ENCODE measurements at regions not wholly inside any gene's neighbourhood (a gene's known extent, or its start where the extent isn't known, plus 50 kb on each side); places are given as distances from the start of the nearest gene placed in this dataset.

- POLR2A ChIA-PET, result no interaction called here
- TF ChIP-seq CTCF (IDR thresholded peaks at IDR 0.05; ENCODE audit: control extremely low read depth, extremely low read depth, low read depth, missing control alignments), result no peak
- CTCF ChIA-PET, result interaction anchor here (1.6 kb wide), 1 partner anchor 1221 kb away, joined by 4 read pairs; no protein-coding TSS in a partner anchor
- no peak for DNase-seq (ENCODE audit: extremely low spot score)
Measured at GRCh38 chr13:33937373-33938098, 119.6 kb downstream of the RFC3 start.

GRCh38 chr13:33940256-33940655 is 122.3 kb downstream of the RFC3 start:
- ChIA-PET POLR2A (no interaction called here), CTCF (no interaction called here)
- no peak for TF ChIP-seq CTCF (IDR thresholded peaks at IDR 0.05; ENCODE audit: control extremely low read depth, extremely low read depth, low read depth, missing control alignments)
- DNase-seq (ENCODE audit: extremely low spot score), result no peak

- CTCF ChIA-PET, result no interaction called here
- POLR2A ChIA-PET, result no interaction called here
- no peak for DNase-seq (ENCODE audit: extremely low spot score)
- no peak for TF ChIP-seq CTCF (IDR thresholded peaks at IDR 0.05; ENCODE audit: control extremely low read depth, extremely low read depth, low read depth, missing control alignments)
Measured at GRCh38 chr13:33940898-33941297, 122.9 kb downstream of the RFC3 start.

GRCh38 chr13:33945477-33945876 is 127.5 kb downstream of the RFC3 start:
- DNase-seq (ENCODE audit: extremely low spot score), result no peak
- ChIA-PET CTCF (interaction anchor here (2.2 kb wide), 1 partner anchor 15 kb away, joined by 5 read pairs; no protein-coding TSS in a partner anchor), POLR2A (no interaction called here)
- no peak for TF ChIP-seq CTCF (IDR thresholded peaks at IDR 0.05; ENCODE audit: control extremely low read depth, extremely low read depth, low read depth, missing control alignments)

GRCh38 chr13:33953203-33953602 is 135.3 kb downstream of the RFC3 start:
- DNase-seq (ENCODE audit: extremely low spot score), result no peak
- ChIA-PET CTCF (no interaction called here), POLR2A (no interaction called here)
- no peak for TF ChIP-seq CTCF (IDR thresholded peaks at IDR 0.05; ENCODE audit: control extremely low read depth, extremely low read depth, low read depth, missing control alignments)

- POLR2A ChIA-PET, result no interaction called here
- DNase-seq (ENCODE audit: extremely low spot score), result no peak
- CTCF ChIA-PET, result interaction anchor here (2.0 kb wide), 1 partner anchor 12 kb away, joined by 4 read pairs; no protein-coding TSS in a partner anchor
- no peak for TF ChIP-seq CTCF (IDR thresholded peaks at IDR 0.05; ENCODE audit: control extremely low read depth, extremely low read depth, low read depth, missing control alignments)
Measured at GRCh38 chr13:33953781-33954180, 135.8 kb downstream of the RFC3 start.

Data from GM10248 (cell line).